HepG2 (cell line): ENCODE measurements at regions not wholly inside any gene's neighbourhood (a gene's known extent, or its start where the extent isn't known, plus 50 kb on each side); places are given as distances from the start of the nearest gene placed in this dataset.

Experiments used
- ATF4 ChIP-seq, 2 experiments: fragments of 450-650 bp in 1 of 2; sonication (generic) in 1 of 2; formaldehyde crosslinking; IDR thresholded peaks; 2 replicates each; pipeline versions ENCODE4 v1.5.0 to v1.8.0; 2020 to 2022; ENCODE audit warnings: mild to moderate bottlenecking in 1 of 2, missing genetic modification reagents in 1 of 2
- ATF6 ChIP-seq: sonication (generic); formaldehyde crosslinking; conservative IDR thresholded peaks from 2 replicates; pipeline ENCODE4 v1.4.0; 2020; ENCODE audit warnings: missing genetic modification reagents
- BRD4 ChIP-seq: sonication (generic); formaldehyde crosslinking; IDR thresholded peaks from 2 replicates; pipeline ENCODE4 v1.4.0; 2020; ENCODE audit warnings: missing genetic modification reagents
- CBFB ChIP-seq: sonication (generic); formaldehyde crosslinking; IDR thresholded peaks from 2 replicates; pipeline ENCODE4 v1.4.0; 2020; ENCODE audit warnings: missing genetic modification reagents
- EP300 ChIP-seq, 3 experiments: sonication (generic) in 1 of 3; formaldehyde crosslinking in 1 of 3; IDR thresholded peaks; 2 replicates each; pipeline versions ENCODE4 v1.5.1 to v1.6.1; 2011 to 2020; ENCODE audit warnings: low read depth in 2 of 3, low read length in 2 of 3, borderline replicate concordance in 1 of 3, improper control_type of control experiment in 1 of 3, mild to moderate bottlenecking in 1 of 3, missing genetic modification reagents in 1 of 3, moderate library complexity in 1 of 3
- FOXA3 ChIP-seq: IDR thresholded peaks from 2 replicates; pipeline ENCODE4 v1.6.1; 2016; ENCODE audit warnings: missing genetic modification reagents, missing compliant biosample characterization
- HES4 ChIP-seq: sonication (generic); formaldehyde crosslinking; IDR thresholded peaks from 2 replicates; pipeline ENCODE4 v1.9.0; 2021; ENCODE audit warnings: mild to moderate bottlenecking, missing genetic modification reagents, borderline replicate concordance
- SOX13 ChIP-seq, 3 experiments: fragments of 450-650 bp in 1 of 3; sonication (generic) in 1 of 3; formaldehyde crosslinking in 1 of 3; IDR thresholded peaks in 2 of 3; conservative IDR thresholded peaks in 1 of 3; 2 replicates each; pipeline versions ENCODE4 v1.5.0 to v1.6.1; 2016 to 2020; ENCODE audit warnings: antibody characterized with exemption in 1 of 3, mild to moderate bottlenecking in 1 of 3, missing compliant biosample characterization in 1 of 3, missing genetic modification reagents in 1 of 3, moderate library complexity in 1 of 3
- SP1 ChIP-seq, 2 experiments: fragments of 450-650 bp in 1 of 2; sonication (generic) in 1 of 2; formaldehyde crosslinking in 1 of 2; IDR thresholded peaks; 2 replicates each; pipeline versions ENCODE4 v1.4.0 to v1.6.1; 2016 to 2020; ENCODE audit warnings: missing genetic modification reagents in 1 of 2
- TCF7 ChIP-seq: sonication (generic); IDR thresholded peaks from 2 replicates; pipeline ENCODE4 v1.6.1; 2016; ENCODE audit warnings: antibody characterized with exemption, low read depth
- TMF1 ChIP-seq: sonication (generic); formaldehyde crosslinking; IDR thresholded peaks from 2 replicates; pipeline ENCODE4 v1.8.1; 2022; ENCODE audit warnings: low read depth, missing genetic modification reagents
- ZNF232 ChIP-seq: sonication (generic); formaldehyde crosslinking; IDR thresholded peaks from 2 replicates; pipeline ENCODE4 v1.4.0; 2020; ENCODE audit warnings: missing genetic modification reagents, borderline replicate concordance
- ZNF256 ChIP-seq: sonication (generic); formaldehyde crosslinking; conservative IDR thresholded peaks from 2 replicates; pipeline ENCODE4 v1.4.0; 2020; ENCODE audit warnings: missing genetic modification reagents
- ZNF513 ChIP-seq: sonication (generic); formaldehyde crosslinking; conservative IDR thresholded peaks from 2 replicates; pipeline ENCODE4 v1.5.0; 2020; ENCODE audit warnings: missing genetic modification reagents
- ZNF766 ChIP-seq: sonication (generic); formaldehyde crosslinking; IDR thresholded peaks from 2 replicates; pipeline ENCODE4 v1.5.0; 2020; ENCODE audit warnings: missing genetic modification reagents, borderline replicate concordance
- ZNF780A ChIP-seq: sonication (generic); formaldehyde crosslinking; IDR thresholded peaks from 2 replicates; pipeline ENCODE4 v1.8.0; 2022; ENCODE audit warnings: mild to moderate bottlenecking, missing genetic modification reagents, moderate library complexity
- ZNF781 ChIP-seq: sonication (generic); formaldehyde crosslinking; IDR thresholded peaks from 2 replicates; pipeline ENCODE4 v1.5.1; 2020; ENCODE audit warnings: borderline replicate concordance, mild to moderate bottlenecking, missing genetic modification reagents; ENCODE audit errors: not compliant biosample characterization
- TF ChIP-seq, protein P1 (sequence below): sonication (generic); formaldehyde crosslinking; IDR thresholded peaks from 2 replicates; pipeline ENCODE4 v1.4.0; 2020; ENCODE audit warnings: missing genetic modification reagents
- TF ChIP-seq, protein P2 (sequence below): IDR thresholded peaks from 2 replicates; pipeline ENCODE4 v1.4.0; 2020; ENCODE audit warnings: mild to moderate bottlenecking, missing genetic modification reagents

DNA sequence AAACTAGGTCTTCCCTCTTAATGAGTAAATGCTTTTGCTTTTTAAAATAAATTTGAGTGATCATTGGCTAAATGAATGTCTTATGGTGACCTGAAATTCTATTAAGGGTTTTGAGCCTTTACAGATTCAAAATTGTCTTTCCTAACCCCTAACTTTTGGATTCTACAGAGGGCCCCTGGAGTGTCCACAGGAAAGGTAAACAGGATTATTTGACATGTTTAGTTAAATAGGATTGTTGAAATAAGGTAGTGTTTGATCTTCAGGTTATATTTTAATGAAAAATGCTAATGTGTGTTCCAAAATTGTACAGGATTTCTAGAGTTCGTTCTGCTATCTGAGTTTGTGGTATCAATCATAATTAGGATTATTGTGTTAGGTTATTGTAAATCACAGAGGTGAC is 55.9 kb upstream of the GJB6 start (continued):
- TF ChIP-seq ZNF781 (no peak), TCF7 (peak; percentile 59; the same call in 1 of the 2 replicates), HES4 (CRISPR knock-in tag) (no peak), SOX13 (IDR thresholded peaks at IDR 0.05) (no peak), SOX13 (CRISPR knock-in tag; conservative IDR thresholded peaks at IDR 0.05 in 1 of 2, IDR thresholded peaks at IDR 0.05 in 1 of 2) (peak in 1 of 2 experiments; percentile 43; a peak in 1 of 4 replicates), TMF1 (CRISPR knock-in tag) (no peak), BRD4 (CRISPR knock-in tag) (no peak), ATF4 (CRISPR knock-in tag; IDR thresholded peaks at IDR 0.05) (no peak), CBFB (CRISPR knock-in tag) (no peak), SP1 (IDR thresholded peaks at IDR 0.05) (no peak), SP1 (CRISPR knock-in tag; IDR thresholded peaks at IDR 0.05) (no peak), ZNF232 (CRISPR knock-in tag) (no peak), ZNF513 (CRISPR knock-in tag) (no peak), ZNF780A (no peak), ZNF256 (CRISPR knock-in tag) (no peak), ATF6 (CRISPR knock-in tag) (no peak), ZNF766 (CRISPR knock-in tag) (no peak), EP300 (IDR thresholded peaks at IDR 0.05; ENCODE audit: low read depth in 2 of 2, low read length in 2 of 2) (peak in 1 of 2 experiments; percentile 54; a peak in 1 of 4 replicates), EP300 (CRISPR knock-in tag; IDR thresholded peaks at IDR 0.05; ENCODE audit: borderline replicate concordance) (no peak), FOXA3 (CRISPR knock-in tag) (peak; percentile 55; the same call in 1 of the 2 replicates)
- TF ChIP-seq, protein P1, sequence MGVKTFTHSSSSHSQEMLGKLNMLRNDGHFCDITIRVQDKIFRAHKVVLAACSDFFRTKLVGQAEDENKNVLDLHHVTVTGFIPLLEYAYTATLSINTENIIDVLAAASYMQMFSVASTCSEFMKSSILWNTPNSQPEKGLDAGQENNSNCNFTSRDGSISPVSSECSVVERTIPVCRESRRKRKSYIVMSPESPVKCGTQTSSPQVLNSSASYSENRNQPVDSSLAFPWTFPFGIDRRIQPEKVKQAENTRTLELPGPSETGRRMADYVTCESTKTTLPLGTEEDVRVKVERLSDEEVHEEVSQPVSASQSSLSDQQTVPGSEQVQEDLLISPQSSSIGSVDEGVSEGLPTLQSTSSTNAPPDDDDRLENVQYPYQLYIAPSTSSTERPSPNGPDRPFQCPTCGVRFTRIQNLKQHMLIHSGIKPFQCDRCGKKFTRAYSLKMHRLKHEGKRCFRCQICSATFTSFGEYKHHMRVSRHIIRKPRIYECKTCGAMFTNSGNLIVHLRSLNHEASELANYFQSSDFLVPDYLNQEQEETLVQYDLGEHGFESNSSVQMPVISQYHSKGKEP (CRISPR knock-in tag), result no peak
- TF ChIP-seq, protein P2, sequence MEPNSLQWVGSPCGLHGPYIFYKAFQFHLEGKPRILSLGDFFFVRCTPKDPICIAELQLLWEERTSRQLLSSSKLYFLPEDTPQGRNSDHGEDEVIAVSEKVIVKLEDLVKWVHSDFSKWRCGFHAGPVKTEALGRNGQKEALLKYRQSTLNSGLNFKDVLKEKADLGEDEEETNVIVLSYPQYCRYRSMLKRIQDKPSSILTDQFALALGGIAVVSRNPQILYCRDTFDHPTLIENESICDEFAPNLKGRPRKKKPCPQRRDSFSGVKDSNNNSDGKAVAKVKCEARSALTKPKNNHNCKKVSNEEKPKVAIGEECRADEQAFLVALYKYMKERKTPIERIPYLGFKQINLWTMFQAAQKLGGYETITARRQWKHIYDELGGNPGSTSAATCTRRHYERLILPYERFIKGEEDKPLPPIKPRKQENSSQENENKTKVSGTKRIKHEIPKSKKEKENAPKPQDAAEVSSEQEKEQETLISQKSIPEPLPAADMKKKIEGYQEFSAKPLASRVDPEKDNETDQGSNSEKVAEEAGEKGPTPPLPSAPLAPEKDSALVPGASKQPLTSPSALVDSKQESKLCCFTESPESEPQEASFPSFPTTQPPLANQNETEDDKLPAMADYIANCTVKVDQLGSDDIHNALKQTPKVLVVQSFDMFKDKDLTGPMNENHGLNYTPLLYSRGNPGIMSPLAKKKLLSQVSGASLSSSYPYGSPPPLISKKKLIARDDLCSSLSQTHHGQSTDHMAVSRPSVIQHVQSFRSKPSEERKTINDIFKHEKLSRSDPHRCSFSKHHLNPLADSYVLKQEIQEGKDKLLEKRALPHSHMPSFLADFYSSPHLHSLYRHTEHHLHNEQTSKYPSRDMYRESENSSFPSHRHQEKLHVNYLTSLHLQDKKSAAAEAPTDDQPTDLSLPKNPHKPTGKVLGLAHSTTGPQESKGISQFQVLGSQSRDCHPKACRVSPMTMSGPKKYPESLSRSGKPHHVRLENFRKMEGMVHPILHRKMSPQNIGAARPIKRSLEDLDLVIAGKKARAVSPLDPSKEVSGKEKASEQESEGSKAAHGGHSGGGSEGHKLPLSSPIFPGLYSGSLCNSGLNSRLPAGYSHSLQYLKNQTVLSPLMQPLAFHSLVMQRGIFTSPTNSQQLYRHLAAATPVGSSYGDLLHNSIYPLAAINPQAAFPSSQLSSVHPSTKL (CRISPR knock-in tag), result 0 out of 2 replicates have a peak, but pooled peaks have one; percentile 34
